Upper lobe of left lung (tissue), 4 donors: ENCODE measurements at regions not wholly inside any gene's neighbourhood (a gene's known extent, or its start where the extent isn't known, plus 50 kb on each side); places are given as distances from the start of the nearest gene placed in this dataset.

Experiments used
- EP300 ChIP-seq, 4 donors: sonication (generic); formaldehyde crosslinking; IDR thresholded peaks; one replicate each; pipeline ENCODE4 v1.5.1; 2017; ENCODE audit warnings: antibody characterized with exemption in 4 of 4, control low read depth in 2 of 4
- POLR2A ChIP-seq, 4 donors: fragments of 450-650 bp; IDR thresholded peaks; one replicate each; pipeline ENCODE4 v1.5.1; 2016 to 2017; ENCODE audit warnings: antibody characterized with exemption in 4 of 4, mild to moderate bottlenecking in 2 of 4
- POLR2AphosphoS5 ChIP-seq, 2 donors: sonication (generic); formaldehyde crosslinking; IDR thresholded peaks; one replicate each; pipeline ENCODE4 v1.5.1; 2017; ENCODE audit warnings: antibody characterized with exemption in 2 of 2
- TF ChIP-seq, protein P1 (sequence below), 6 experiments: fragments of 450-650 bp in 4 of 6; fragments of 200-600 bp in 2 of 6; sonication (generic) in 2 of 6; IDR thresholded peaks; one replicate each; pipeline ENCODE4 v1.5.1; 2016 to 2019; ENCODE audit warnings: antibody characterized with exemption in 6 of 6

GRCh38 chr5:136722086-136722485 lies 356.7 kb upstream of the TRPC7 start:
- TF ChIP-seq POLR2AphosphoS5 (IDR thresholded peaks at IDR 0.05) (no peak), POLR2A (IDR thresholded peaks at IDR 0.05) (no peak), EP300 (IDR thresholded peaks at IDR 0.05) (no peak)
- TF ChIP-seq, protein P1, sequence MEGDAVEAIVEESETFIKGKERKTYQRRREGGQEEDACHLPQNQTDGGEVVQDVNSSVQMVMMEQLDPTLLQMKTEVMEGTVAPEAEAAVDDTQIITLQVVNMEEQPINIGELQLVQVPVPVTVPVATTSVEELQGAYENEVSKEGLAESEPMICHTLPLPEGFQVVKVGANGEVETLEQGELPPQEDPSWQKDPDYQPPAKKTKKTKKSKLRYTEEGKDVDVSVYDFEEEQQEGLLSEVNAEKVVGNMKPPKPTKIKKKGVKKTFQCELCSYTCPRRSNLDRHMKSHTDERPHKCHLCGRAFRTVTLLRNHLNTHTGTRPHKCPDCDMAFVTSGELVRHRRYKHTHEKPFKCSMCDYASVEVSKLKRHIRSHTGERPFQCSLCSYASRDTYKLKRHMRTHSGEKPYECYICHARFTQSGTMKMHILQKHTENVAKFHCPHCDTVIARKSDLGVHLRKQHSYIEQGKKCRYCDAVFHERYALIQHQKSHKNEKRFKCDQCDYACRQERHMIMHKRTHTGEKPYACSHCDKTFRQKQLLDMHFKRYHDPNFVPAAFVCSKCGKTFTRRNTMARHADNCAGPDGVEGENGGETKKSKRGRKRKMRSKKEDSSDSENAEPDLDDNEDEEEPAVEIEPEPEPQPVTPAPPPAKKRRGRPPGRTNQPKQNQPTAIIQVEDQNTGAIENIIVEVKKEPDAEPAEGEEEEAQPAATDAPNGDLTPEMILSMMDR (IDR thresholded peaks at IDR 0.05): no peak
